ENCODE measurements at regions not wholly inside any gene's neighbourhood (a gene's known extent, or its start where the extent isn't known, plus 50 kb on each side); places are given as distances from the start of the nearest gene placed in this dataset.

DNA sequence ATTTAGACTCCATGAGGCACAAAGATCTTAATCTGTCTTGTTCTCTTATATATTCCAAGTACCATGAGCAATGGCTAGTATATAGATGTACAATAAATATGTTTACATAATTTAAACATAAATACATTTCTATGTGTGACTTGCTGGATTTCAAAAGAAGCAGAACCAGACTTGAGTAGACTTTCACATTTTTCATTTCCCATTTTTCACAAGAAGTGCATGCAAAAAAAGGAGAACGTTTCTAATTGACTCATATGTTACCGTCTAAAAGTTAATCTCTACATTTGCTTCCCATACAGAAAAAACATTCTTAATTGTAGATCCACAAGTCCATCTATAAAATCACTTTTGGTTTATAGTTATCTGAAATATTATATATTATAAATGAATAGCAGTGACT lies 256.5 kb upstream of the USP15 start:
- TF ChIP-seq POLR2A (conservative IDR thresholded peaks at IDR 0.05): no peak
- no peak for TF ChIP-seq EZH2 (IDR thresholded peaks at IDR 0.05; ENCODE audit: borderline replicate concordance, low read depth, low read length)
- no peak for TF ChIP-seq TEAD4 (IDR thresholded peaks at IDR 0.05; ENCODE audit: low read length)
- TF ChIP-seq TEAD4 (CRISPR knock-in tag; IDR thresholded peaks at IDR 0.05; ENCODE audit: borderline replicate concordance): no peak
- no peak for TF ChIP-seq JUND (IDR thresholded peaks at IDR 0.05; ENCODE audit: borderline replicate concordance, low read depth, low read length)
- no peak for TF ChIP-seq JUND (tag; IDR thresholded peaks at IDR 0.05; ENCODE audit: borderline replicate concordance, low read depth, low read length)
- no peak for TF ChIP-seq PHTF2 (CRISPR knock-in tag; IDR thresholded peaks at IDR 0.05)
- no peak for TF ChIP-seq POLR2AphosphoS2 (IDR thresholded peaks at IDR 0.05; ENCODE audit: low read length)

Measured in K562 (cell line).